WTC11 (cell line): ENCODE measurements at regions not wholly inside any gene's neighbourhood (a gene's known extent, or its start where the extent isn't known, plus 50 kb on each side); places are given as distances from the start of the nearest gene placed in this dataset.

Experiments used
- ATAC-seq: fragments of 200-7000 bp; cut with Tn5 transposase; 2 replicates; pipeline ENCODE4 v1.10.0; 2021; ENCODE audit warnings: mild to moderate bottlenecking, moderate library complexity
- CTCF ChIA-PET: fragments of 300-600 bp; sonication (Branson Sonifier 250); formaldehyde crosslinking; loops from one replicate; lab custom pipeline; 2021; ENCODE audit warnings: antibody characterized with exemption; lab: Charles Lee
- POLR2A ChIA-PET: fragments of 350-600 bp; sonication (Branson Sonifier 250); formaldehyde crosslinking; loops from one replicate; lab custom pipeline; 2021; ENCODE audit warnings: antibody characterized with exemption; lab: Charles Lee
- DNase-seq: peaks from one replicate; pipeline ENCODE4 v3.0.0; 2021; ENCODE audit warnings: low spot score
- H3K27ac Mint-ChIP-seq: 2 replicates; pipeline ENCODE4 v1.8.0; 2021; ENCODE audit warnings: mixed read lengths
- H3K27me3 Mint-ChIP-seq: 2 replicates; pipeline ENCODE4 v1.8.0; 2021; ENCODE audit warnings: low read depth, mild to moderate bottlenecking, moderate library complexity, mixed read lengths
- H3K36me3 Mint-ChIP-seq: 2 replicates; pipeline ENCODE4 v1.8.0; 2021; ENCODE audit warnings: mixed read lengths
- H3K4me1 Mint-ChIP-seq: 2 replicates; pipeline ENCODE4 v1.8.0; 2022; ENCODE audit warnings: mixed read lengths
- H3K4me3 Mint-ChIP-seq: 2 replicates; pipeline ENCODE4 v1.8.0; 2021; ENCODE audit warnings: mild to moderate bottlenecking, moderate library complexity, mixed read lengths
- H3K9me3 Mint-ChIP-seq: 2 replicates; pipeline ENCODE4 v1.8.0; 2021; ENCODE audit warnings: mixed read lengths
- ARID4B ChIP-seq: sonication (generic); formaldehyde crosslinking; IDR thresholded peaks from 2 replicates; pipeline ENCODE4 v1.8.0; 2023; ENCODE audit warnings: missing genetic modification reagents, mild to moderate bottlenecking, borderline replicate concordance
- CREB1 ChIP-seq: sonication (generic); formaldehyde crosslinking; IDR thresholded peaks from 2 replicates; pipeline ENCODE4 v1.8.0; 2023; ENCODE audit warnings: mild to moderate bottlenecking, missing genetic modification reagents
- CREM ChIP-seq: sonication (generic); formaldehyde crosslinking; IDR thresholded peaks from 2 replicates; pipeline ENCODE4 v1.8.1; 2022; ENCODE audit warnings: mild to moderate bottlenecking, missing genetic modification reagents, moderate library complexity
- EMX1 ChIP-seq: fragments of 250-450 bp; sonication (Bioruptor Pico); IDR thresholded peaks from 2 replicates; pipeline ENCODE4 v1.8.0; 2021; ENCODE audit warnings: mild to moderate bottlenecking
- ESRRA ChIP-seq: sonication (generic); formaldehyde crosslinking; IDR thresholded peaks from 2 replicates; pipeline ENCODE4 v1.8.1; 2022; ENCODE audit warnings: mild to moderate bottlenecking, missing genetic modification reagents, borderline replicate concordance
- FOXK1 ChIP-seq: sonication (generic); formaldehyde crosslinking; IDR thresholded peaks from 2 replicates; pipeline ENCODE4 v1.8.0; 2022; ENCODE audit warnings: mild to moderate bottlenecking, moderate library complexity, missing genetic modification reagents
- IRF1 ChIP-seq: sonication (generic); formaldehyde crosslinking; IDR thresholded peaks from 2 replicates; pipeline ENCODE4 v1.8.0; 2023; ENCODE audit warnings: missing genetic modification reagents
- MLX ChIP-seq: sonication (generic); formaldehyde crosslinking; IDR thresholded peaks from 2 replicates; pipeline ENCODE4 v1.8.1; 2023; ENCODE audit warnings: mild to moderate bottlenecking, missing genetic modification reagents, moderate library complexity
- NFATC4 ChIP-seq: fragments of 250-450 bp; sonication (Bioruptor Pico); IDR thresholded peaks from 2 replicates; pipeline ENCODE4 v1.9.0; 2021; ENCODE audit warnings: mild to moderate bottlenecking
- OVOL2 ChIP-seq: fragments of 250-450 bp; sonication (Bioruptor Pico); IDR thresholded peaks from 2 replicates; pipeline ENCODE4 v1.9.0; 2021; ENCODE audit warnings: mild to moderate bottlenecking, borderline replicate concordance
- PRRX2 ChIP-seq: fragments of 250-450 bp; sonication (Bioruptor Pico); IDR thresholded peaks from 2 replicates; pipeline ENCODE4 v1.8.0; 2021; ENCODE audit warnings: mild to moderate bottlenecking
- RELA ChIP-seq: sonication (generic); formaldehyde crosslinking; IDR thresholded peaks from 2 replicates; pipeline ENCODE4 v1.8.1; 2022; ENCODE audit warnings: missing genetic modification reagents, mild to moderate bottlenecking, borderline replicate concordance
- SOX15 ChIP-seq: fragments of 250-450 bp; sonication (Bioruptor Pico); IDR thresholded peaks from 2 replicates; pipeline ENCODE4 v1.9.0; 2021; ENCODE audit warnings: mild to moderate bottlenecking
- SP1 ChIP-seq: sonication (generic); formaldehyde crosslinking; conservative IDR thresholded peaks from 2 replicates; pipeline ENCODE4 v1.8.1; 2022; ENCODE audit warnings: missing genetic modification reagents
- TCF7 ChIP-seq: sonication (generic); formaldehyde crosslinking; IDR thresholded peaks from 2 replicates; pipeline ENCODE4 v1.8.0; 2022; ENCODE audit warnings: mild to moderate bottlenecking, low read depth, missing genetic modification reagents, moderate library complexity
- USF2 ChIP-seq: sonication (generic); formaldehyde crosslinking; IDR thresholded peaks from 2 replicates; pipeline ENCODE4 v1.8.1; 2023; ENCODE audit warnings: mild to moderate bottlenecking, missing genetic modification reagents, moderate library complexity
- ZNF512 ChIP-seq: sonication (generic); formaldehyde crosslinking; IDR thresholded peaks from 2 replicates; pipeline ENCODE4 v1.8.1; 2022; ENCODE audit warnings: missing genetic modification reagents, borderline replicate concordance
- ZNF532 ChIP-seq: fragments of 250-450 bp; sonication (Bioruptor Pico); IDR thresholded peaks from 2 replicates; pipeline ENCODE4 v1.9.0; 2021; ENCODE audit warnings: mild to moderate bottlenecking, borderline replicate concordance
- ZSCAN18 ChIP-seq: fragments of 250-450 bp; sonication (Bioruptor Pico); IDR thresholded peaks from 2 replicates; pipeline ENCODE4 v2.1.2; 2022; ENCODE audit warnings: mild to moderate bottlenecking, moderate library complexity

GRCh38 chr2:226274143-226274542 lies 525.5 kb downstream of the IRS1 start:
- Mint-ChIP-seq H3K27ac (no peak overlapping the region), H3K4me1 (no peaks in the 10 kb centered on the region), H3K27me3 (no peaks in the 10 kb centered on the region), H3K9me3 (peaks cover 9% of the 10 kb centered on the region), H3K36me3 (no peaks in the 10 kb centered on the region), H3K4me3 (no peak overlapping the region)
- ATAC-seq (no peak), DNase-seq (no peak)
- CTCF ChIA-PET = no interaction called here
- TF ChIP-seq EMX1 (CRISPR knock-in tag) (no peak), FOXK1 (CRISPR knock-in tag) (no peak), CREM (CRISPR knock-in tag) (no peak), ARID4B (no peak), ZSCAN18 (CRISPR knock-in tag) (no peak), SP1 (CRISPR knock-in tag) (no peak), IRF1 (CRISPR knock-in tag) (no peak), USF2 (CRISPR knock-in tag) (no peak), CREB1 (no peak), OVOL2 (CRISPR knock-in tag) (no peak), RELA (CRISPR knock-in tag) (no peak), TCF7 (CRISPR knock-in tag) (no peak), MLX (no peak), NFATC4 (CRISPR knock-in tag) (no peak)
- POLR2A ChIA-PET = no interaction called here

- no peak for TF ChIP-seq PRRX2 (CRISPR knock-in tag)
- ATAC-seq (no peak), DNase-seq (no peak)
- POLR2A ChIA-PET = no interaction called here
- Mint-ChIP-seq H3K27me3 (no peaks in the 10 kb centered on the region), H3K4me1 (no peaks in the 10 kb centered on the region), H3K9me3 (peaks cover 2% of the 10 kb centered on the region), H3K27ac (no peak overlapping the region), H3K4me3 (no peak overlapping the region), H3K36me3 (no peaks in the 10 kb centered on the region)
- CTCF ChIA-PET = no interaction called here
Observed at GRCh38 chr2:226273440-226273839, 526.2 kb downstream of the IRS1 start.

GRCh38 chr2:226272435-226272834 lies 527.2 kb downstream of the IRS1 start:
- Mint-ChIP-seq H3K36me3 (no peaks in the 10 kb centered on the region), H3K4me3 (no peak overlapping the region), H3K9me3 (no peaks in the 10 kb centered on the region), H3K4me1 (no peaks in the 10 kb centered on the region), H3K27me3 (no peaks in the 10 kb centered on the region), H3K27ac (no peak overlapping the region)
- CTCF ChIA-PET = no interaction called here
- ATAC-seq = no peak
- POLR2A ChIA-PET = no interaction called here
- no peak for DNase-seq
- TF ChIP-seq SOX15 (no peak), ZNF512 (CRISPR knock-in tag) (no peak), MLX (no peak), ZNF532 (CRISPR knock-in tag) (no peak), ESRRA (CRISPR knock-in tag) (no peak)
